ENCODE measurements at regions not wholly inside any gene's neighbourhood (a gene's known extent, or its start where the extent isn't known, plus 50 kb on each side); places are given as distances from the start of the nearest gene placed in this dataset.

DNA sequence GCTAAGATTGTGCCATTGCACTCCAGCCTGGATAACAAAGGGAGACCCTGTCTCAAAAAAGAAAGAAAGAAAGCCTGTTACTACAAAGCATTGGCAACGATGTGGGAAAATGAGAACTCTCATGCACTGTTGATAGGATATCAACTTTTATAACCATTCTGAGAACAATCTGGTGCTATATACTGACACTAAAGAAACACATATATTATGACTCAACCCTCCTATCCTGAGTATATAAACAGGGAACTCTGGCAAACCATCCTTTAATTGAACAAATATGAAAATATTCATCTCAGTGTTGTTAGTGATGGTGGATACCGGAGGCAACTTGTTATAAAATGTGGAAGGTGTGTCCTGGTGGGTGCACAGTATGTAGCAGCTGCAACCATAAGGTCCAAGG, 53.0 kb upstream of the SOD3 start:
- TF ChIP-seq, protein P1, sequence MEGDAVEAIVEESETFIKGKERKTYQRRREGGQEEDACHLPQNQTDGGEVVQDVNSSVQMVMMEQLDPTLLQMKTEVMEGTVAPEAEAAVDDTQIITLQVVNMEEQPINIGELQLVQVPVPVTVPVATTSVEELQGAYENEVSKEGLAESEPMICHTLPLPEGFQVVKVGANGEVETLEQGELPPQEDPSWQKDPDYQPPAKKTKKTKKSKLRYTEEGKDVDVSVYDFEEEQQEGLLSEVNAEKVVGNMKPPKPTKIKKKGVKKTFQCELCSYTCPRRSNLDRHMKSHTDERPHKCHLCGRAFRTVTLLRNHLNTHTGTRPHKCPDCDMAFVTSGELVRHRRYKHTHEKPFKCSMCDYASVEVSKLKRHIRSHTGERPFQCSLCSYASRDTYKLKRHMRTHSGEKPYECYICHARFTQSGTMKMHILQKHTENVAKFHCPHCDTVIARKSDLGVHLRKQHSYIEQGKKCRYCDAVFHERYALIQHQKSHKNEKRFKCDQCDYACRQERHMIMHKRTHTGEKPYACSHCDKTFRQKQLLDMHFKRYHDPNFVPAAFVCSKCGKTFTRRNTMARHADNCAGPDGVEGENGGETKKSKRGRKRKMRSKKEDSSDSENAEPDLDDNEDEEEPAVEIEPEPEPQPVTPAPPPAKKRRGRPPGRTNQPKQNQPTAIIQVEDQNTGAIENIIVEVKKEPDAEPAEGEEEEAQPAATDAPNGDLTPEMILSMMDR (IDR thresholded peaks at IDR 0.05; ENCODE audit: borderline replicate concordance, extremely low read depth, low read length, poor library complexity, severe bottlenecking): no peak
- TF ChIP-seq EZH2 (IDR thresholded peaks at IDR 0.05; ENCODE audit: borderline replicate concordance, low read depth, low read length, severe bottlenecking): no peak
